Neural cell (in vitro differentiated cells): ENCODE measurements at regions not wholly inside any gene's neighbourhood (a gene's known extent, or its start where the extent isn't known, plus 50 kb on each side); places are given as distances from the start of the nearest gene placed in this dataset.

ENCODE experiments used
- H2AFZ ChIP-seq: fragments of 200-600, 300-800 bp; sonication (generic), shearing (Covaris generic); 2 replicates; pipeline ENCODE4 v1.6.0; 2014; ENCODE audit warnings: low read depth, mild to moderate bottlenecking, antibody characterized with exemption, low read length, moderate library complexity
- H3F3A ChIP-seq: fragments of 200-600 bp; shearing (Covaris generic); 2 replicates; pipeline ENCODE4 v1.6.1; 2016; ENCODE audit warnings: mild to moderate bottlenecking, moderate library complexity, mixed read lengths, antibody characterized with exemption, low read length; ENCODE audit not compliant: insufficient read depth, poor library complexity, severe bottlenecking
- H3K27ac ChIP-seq: fragments of 200-600, 300-800 bp; sonication (generic), shearing (Covaris generic); 2 replicates; pipeline ENCODE4 v1.5.1; 2014; ENCODE audit warnings: mild to moderate bottlenecking, low read length, moderate library complexity
- H3K27me3 ChIP-seq: fragments of 300-800, 200-600 bp; sonication (generic), shearing (Covaris generic); 2 replicates; pipeline ENCODE4 v1.6.0; 2014; ENCODE audit warnings: mild to moderate bottlenecking, low read depth, low read length, moderate library complexity; ENCODE audit not compliant: insufficient read depth
- H3K36me3 ChIP-seq: fragments of 300-800, 200-600 bp; sonication (generic), shearing (Covaris generic); 2 replicates; pipeline ENCODE4 v1.5.1; 2014; ENCODE audit warnings: mild to moderate bottlenecking, antibody characterized with exemption, low read length, moderate library complexity; ENCODE audit not compliant: insufficient read depth
- H3K4me2 ChIP-seq: fragments of 300-800, 200-600 bp; sonication (generic), shearing (Covaris generic); 2 replicates; pipeline ENCODE4 v1.6.0; 2014; ENCODE audit warnings: mild to moderate bottlenecking, low read length
- H3K4me3 ChIP-seq: fragments of 300-800, 200-600 bp; sonication (generic), shearing (Covaris generic); 2 replicates; pipeline ENCODE4 v1.5.1; 2014; ENCODE audit warnings: mild to moderate bottlenecking, low read length, moderate library complexity
- H3K79me2 ChIP-seq: fragments of 200-600 bp; shearing (Covaris generic); replicated peaks from 2 replicates; pipeline ENCODE4 v1.6.0; 2014; ENCODE audit warnings: mild to moderate bottlenecking, low read length, moderate library complexity; ENCODE audit not compliant: insufficient read depth
- H3K9ac ChIP-seq: fragments of 300-800, 200-600 bp; sonication (generic), shearing (Covaris generic); 2 replicates; pipeline ENCODE4 v1.6.1; 2016; ENCODE audit warnings: mild to moderate bottlenecking, low read length, mixed read lengths
- H3K9me2 ChIP-seq: fragments of 200-600 bp; shearing (Covaris generic); 2 replicates; pipeline ENCODE4 v1.6.1; 2016; ENCODE audit warnings: mild to moderate bottlenecking, low read length, mixed read lengths; ENCODE audit not compliant: insufficient read depth
- H3K9me3 ChIP-seq: fragments of 200-600, 300-800 bp; sonication (generic), shearing (Covaris generic); 2 replicates; pipeline ENCODE4 v1.6.1; 2016; ENCODE audit warnings: mild to moderate bottlenecking, mixed run types, low read length, moderate library complexity, mixed read lengths
- H4K20me1 ChIP-seq: fragments of 200-600 bp; shearing (Covaris generic); 2 replicates; pipeline ENCODE4 v1.6.1; 2016; ENCODE audit warnings: mild to moderate bottlenecking, mixed run types; ENCODE audit not compliant: insufficient read depth
- EP300 ChIP-seq: fragments of 450-650 bp; conservative IDR thresholded peaks from 2 replicates; pipeline ENCODE4 v1.6.1; 2014; ENCODE audit warnings: antibody characterized with exemption, mild to moderate bottlenecking, moderate library complexity; ENCODE audit not compliant: poor library complexity, severe bottlenecking
- EZH2 ChIP-seq: fragments of 200-600, 300-800 bp; shearing (Covaris generic), sonication (generic); IDR thresholded peaks from 2 replicates; pipeline ENCODE4 v1.6.1; 2014; ENCODE audit warnings: antibody characterized with exemption, low read length, borderline replicate concordance, mild to moderate bottlenecking; ENCODE audit not compliant: insufficient read depth, poor library complexity, severe bottlenecking
- MXI1 ChIP-seq: fragments of 450-650 bp; conservative IDR thresholded peaks from 2 replicates; pipeline ENCODE4 v1.6.1; 2014; ENCODE audit warnings: antibody characterized with exemption, mild to moderate bottlenecking; ENCODE audit not compliant: poor library complexity, severe bottlenecking
- POLR2AphosphoS5 ChIP-seq: IDR thresholded peaks from 2 replicates; pipeline ENCODE4 v1.6.1; 2012
- RAD21 ChIP-seq: fragments of 450-650 bp; conservative IDR thresholded peaks from 2 replicates; pipeline ENCODE4 v1.6.1; 2014; ENCODE audit warnings: antibody characterized with exemption, mild to moderate bottlenecking, moderate library complexity
- SMC3 ChIP-seq: fragments of 450-650 bp; conservative IDR thresholded peaks from 2 replicates; pipeline ENCODE4 v1.6.1; 2014; ENCODE audit warnings: antibody characterized with exemption, mild to moderate bottlenecking, moderate library complexity; ENCODE audit not compliant: poor library complexity
- TAF1 ChIP-seq: IDR thresholded peaks from 2 replicates; pipeline ENCODE4 v1.6.1; 2012; ENCODE audit warnings: low read depth
- TF ChIP-seq, protein P1 (sequence below): fragments of 450-650 bp; IDR thresholded peaks from 2 replicates; pipeline ENCODE4 v1.5.1; 2014; ENCODE audit warnings: antibody characterized with exemption, mild to moderate bottlenecking, moderate library complexity; ENCODE audit not compliant: poor library complexity, severe bottlenecking
- TF ChIP-seq, protein P2 (sequence below): IDR thresholded peaks from 2 replicates; pipeline ENCODE4 v1.6.1; 2012; ENCODE audit warnings: borderline replicate concordance

DNA sequence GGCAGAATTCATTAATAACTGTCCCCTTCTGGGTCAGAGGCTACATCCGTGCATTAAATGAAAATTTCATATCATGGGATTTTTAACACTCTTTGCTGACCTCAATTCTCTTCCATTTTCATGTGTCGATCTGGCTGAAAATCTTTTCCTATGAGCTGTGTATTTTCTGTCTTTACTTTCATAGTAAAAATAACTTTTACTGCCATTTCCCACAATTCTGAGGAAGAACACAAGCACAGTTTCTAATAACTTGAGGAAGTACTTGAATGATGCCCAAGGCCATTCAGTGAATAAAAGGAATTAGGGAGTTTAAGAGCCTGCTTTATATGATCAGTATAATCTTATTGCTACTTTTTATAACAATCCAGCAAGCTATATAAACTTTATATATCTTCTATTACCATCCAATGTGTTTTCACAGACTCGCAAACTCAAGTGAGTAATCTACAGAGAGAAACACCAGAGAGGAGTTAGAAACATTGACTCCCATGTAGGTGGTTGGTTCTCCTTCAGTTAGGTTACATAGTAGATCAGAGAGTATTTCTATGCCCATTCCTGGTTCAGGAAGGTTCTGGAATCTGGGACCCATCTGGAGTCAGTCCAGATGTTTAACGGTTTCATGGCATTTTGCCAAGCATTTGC is 340.0 kb downstream of the FBXO15 start:
- Histone ChIP-seq H4K20me1 (no peaks in the 10 kb centered on the region), H2AFZ (no peak overlapping the region), H3F3A (no peaks in the 10 kb centered on the region), H3K9me3 (no peaks in the 10 kb centered on the region), H3K36me3 (no peaks in the 10 kb centered on the region), H3K27me3 (no peaks in the 10 kb centered on the region), H3K27ac (no peak overlapping the region), H3K4me2 (no peak overlapping the region), H3K79me2 (no peaks in the 10 kb centered on the region), H3K4me3 (no peak overlapping the region), H3K9ac (no peak overlapping the region), H3K9me2 (no peaks in the 10 kb centered on the region)
- TF ChIP-seq POLR2AphosphoS5 (no peak), TAF1 (no peak), MXI1 (no peak), EP300 (no peak)
- TF ChIP-seq, protein P1, sequence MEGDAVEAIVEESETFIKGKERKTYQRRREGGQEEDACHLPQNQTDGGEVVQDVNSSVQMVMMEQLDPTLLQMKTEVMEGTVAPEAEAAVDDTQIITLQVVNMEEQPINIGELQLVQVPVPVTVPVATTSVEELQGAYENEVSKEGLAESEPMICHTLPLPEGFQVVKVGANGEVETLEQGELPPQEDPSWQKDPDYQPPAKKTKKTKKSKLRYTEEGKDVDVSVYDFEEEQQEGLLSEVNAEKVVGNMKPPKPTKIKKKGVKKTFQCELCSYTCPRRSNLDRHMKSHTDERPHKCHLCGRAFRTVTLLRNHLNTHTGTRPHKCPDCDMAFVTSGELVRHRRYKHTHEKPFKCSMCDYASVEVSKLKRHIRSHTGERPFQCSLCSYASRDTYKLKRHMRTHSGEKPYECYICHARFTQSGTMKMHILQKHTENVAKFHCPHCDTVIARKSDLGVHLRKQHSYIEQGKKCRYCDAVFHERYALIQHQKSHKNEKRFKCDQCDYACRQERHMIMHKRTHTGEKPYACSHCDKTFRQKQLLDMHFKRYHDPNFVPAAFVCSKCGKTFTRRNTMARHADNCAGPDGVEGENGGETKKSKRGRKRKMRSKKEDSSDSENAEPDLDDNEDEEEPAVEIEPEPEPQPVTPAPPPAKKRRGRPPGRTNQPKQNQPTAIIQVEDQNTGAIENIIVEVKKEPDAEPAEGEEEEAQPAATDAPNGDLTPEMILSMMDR = no peak
- TF ChIP-seq, protein P2, sequence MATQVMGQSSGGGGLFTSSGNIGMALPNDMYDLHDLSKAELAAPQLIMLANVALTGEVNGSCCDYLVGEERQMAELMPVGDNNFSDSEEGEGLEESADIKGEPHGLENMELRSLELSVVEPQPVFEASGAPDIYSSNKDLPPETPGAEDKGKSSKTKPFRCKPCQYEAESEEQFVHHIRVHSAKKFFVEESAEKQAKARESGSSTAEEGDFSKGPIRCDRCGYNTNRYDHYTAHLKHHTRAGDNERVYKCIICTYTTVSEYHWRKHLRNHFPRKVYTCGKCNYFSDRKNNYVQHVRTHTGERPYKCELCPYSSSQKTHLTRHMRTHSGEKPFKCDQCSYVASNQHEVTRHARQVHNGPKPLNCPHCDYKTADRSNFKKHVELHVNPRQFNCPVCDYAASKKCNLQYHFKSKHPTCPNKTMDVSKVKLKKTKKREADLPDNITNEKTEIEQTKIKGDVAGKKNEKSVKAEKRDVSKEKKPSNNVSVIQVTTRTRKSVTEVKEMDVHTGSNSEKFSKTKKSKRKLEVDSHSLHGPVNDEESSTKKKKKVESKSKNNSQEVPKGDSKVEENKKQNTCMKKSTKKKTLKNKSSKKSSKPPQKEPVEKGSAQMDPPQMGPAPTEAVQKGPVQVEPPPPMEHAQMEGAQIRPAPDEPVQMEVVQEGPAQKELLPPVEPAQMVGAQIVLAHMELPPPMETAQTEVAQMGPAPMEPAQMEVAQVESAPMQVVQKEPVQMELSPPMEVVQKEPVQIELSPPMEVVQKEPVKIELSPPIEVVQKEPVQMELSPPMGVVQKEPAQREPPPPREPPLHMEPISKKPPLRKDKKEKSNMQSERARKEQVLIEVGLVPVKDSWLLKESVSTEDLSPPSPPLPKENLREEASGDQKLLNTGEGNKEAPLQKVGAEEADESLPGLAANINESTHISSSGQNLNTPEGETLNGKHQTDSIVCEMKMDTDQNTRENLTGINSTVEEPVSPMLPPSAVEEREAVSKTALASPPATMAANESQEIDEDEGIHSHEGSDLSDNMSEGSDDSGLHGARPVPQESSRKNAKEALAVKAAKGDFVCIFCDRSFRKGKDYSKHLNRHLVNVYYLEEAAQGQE = no peak

DNA sequence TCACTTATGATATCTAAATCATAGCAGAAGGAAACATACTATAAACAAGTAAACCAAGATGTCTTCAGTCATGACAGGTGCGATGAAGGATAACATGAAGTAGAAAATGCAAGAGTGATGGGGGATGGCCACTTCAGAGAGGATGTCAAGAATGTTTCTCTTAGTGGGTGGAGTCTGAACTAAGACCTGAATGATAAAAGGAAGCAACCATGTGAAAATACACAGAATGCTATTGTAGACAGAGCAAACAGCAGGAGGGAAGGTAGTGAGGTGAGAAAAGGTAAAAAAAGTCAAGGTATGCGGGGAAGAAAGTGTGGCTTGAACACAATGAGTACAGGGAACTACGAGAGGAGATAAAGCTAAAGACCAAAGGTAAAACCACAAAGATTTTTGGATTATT is 341.6 kb downstream of the FBXO15 start:
- Histone ChIP-seq H3K4me2 (no peak overlapping the region), H3K27me3 (no peaks in the 10 kb centered on the region), H3K79me2 (no peaks in the 10 kb centered on the region), H3K9ac (no peak overlapping the region), H3K9me2 (no peaks in the 10 kb centered on the region), H4K20me1 (no peaks in the 10 kb centered on the region), H3K9me3 (no peaks in the 10 kb centered on the region), H3K36me3 (no peaks in the 10 kb centered on the region), H3K4me3 (no peak overlapping the region), H3F3A (no peaks in the 10 kb centered on the region), H2AFZ (no peak overlapping the region), H3K27ac (no peak overlapping the region)
- TF ChIP-seq EP300 (no peak), RAD21 (no peak), EZH2 (no peak), SMC3 (no peak), POLR2AphosphoS5 (no peak), TAF1 (no peak), MXI1 (no peak)
- TF ChIP-seq, protein P1 = no peak
- TF ChIP-seq, protein P2 = no peak
